OCI-LY3 (cell line): ENCODE measurements at regions not wholly inside any gene's neighbourhood (a gene's known extent, or its start where the extent isn't known, plus 50 kb on each side); places are given as distances from the start of the nearest gene placed in this dataset.

Experiments used
- H2AFZ ChIP-seq: fragments of 200-600, 300-600 bp; shearing (Covaris generic); 2 replicates; pipeline ENCODE4 v1.6.0; 2014; ENCODE audit warnings: antibody characterized with exemption, low read depth, low read length
- H3K27ac ChIP-seq: fragments of 200-600, 300-600 bp; sonication (generic); 2 replicates; pipeline ENCODE4 v1.5.1; 2014; ENCODE audit warnings: mild to moderate bottlenecking, low read length, moderate library complexity, mixed read lengths
- H3K27me3 ChIP-seq: fragments of 200-600, 300-600 bp; sonication (generic); 2 replicates; pipeline ENCODE4 v1.6.1; 2014; ENCODE audit warnings: low read depth, low read length, mixed read lengths
- H3K36me3 ChIP-seq: fragments of 200-600, 300-600 bp; sonication (generic); replicated peaks from 2 replicates; pipeline ENCODE3; 2014; ENCODE audit warnings: low read depth, low read length, mixed read lengths
- H3K4me1 ChIP-seq: fragments of 300-600, 200-600 bp; sonication (generic); 2 replicates; pipeline ENCODE4 v1.6.1; 2014; ENCODE audit warnings: low read length, mixed read lengths
- H3K4me2 ChIP-seq: fragments of 200-600, 300-600 bp; sonication (generic); 2 replicates; pipeline ENCODE4 v1.6.1; 2014; ENCODE audit warnings: low read length, mixed read lengths
- H3K4me3 ChIP-seq: fragments of 300-600, 200-600 bp; sonication (generic); 2 replicates; pipeline ENCODE4 v1.5.1; 2014; ENCODE audit warnings: antibody characterized with exemption, mild to moderate bottlenecking, low read length, moderate library complexity
- H3K79me2 ChIP-seq: fragments of 300-600, 200-600 bp; shearing (Covaris generic); 2 replicates; pipeline ENCODE4 v1.6.1; 2014; ENCODE audit warnings: mild to moderate bottlenecking, low read length, mixed read lengths
- H3K9ac ChIP-seq: fragments of 300-600, 200-600 bp; shearing (Covaris generic); 2 replicates; pipeline ENCODE4 v1.6.0; 2014; ENCODE audit warnings: mild to moderate bottlenecking, low read length, moderate library complexity
- H3K9me3 ChIP-seq: fragments of 200-600, 300-600 bp; shearing (Covaris generic); 2 replicates; pipeline ENCODE4 v1.6.1; 2014; ENCODE audit warnings: low read length, mixed read lengths; ENCODE audit not compliant: insufficient read depth
- H4K20me1 ChIP-seq: fragments of 200-600, 300-600 bp; sonication (generic); 2 replicates; pipeline ENCODE4 v1.6.1; 2016; ENCODE audit warnings: low read length, mixed read lengths; ENCODE audit not compliant: insufficient read depth
- EZH2phosphoT487 ChIP-seq: fragments of 200-600 bp; shearing (Covaris generic); IDR thresholded peaks from 2 replicates; pipeline ENCODE4 v1.6.1; 2018; ENCODE audit warnings: antibody characterized with exemption, mixed run types, low read depth
- TF ChIP-seq, protein P1 (sequence below): fragments of 200-600, 300-600 bp; sonication (generic); IDR thresholded peaks from 2 replicates; pipeline ENCODE4 v1.5.1; 2014; ENCODE audit warnings: antibody characterized with exemption, low read length, low read depth

DNA sequence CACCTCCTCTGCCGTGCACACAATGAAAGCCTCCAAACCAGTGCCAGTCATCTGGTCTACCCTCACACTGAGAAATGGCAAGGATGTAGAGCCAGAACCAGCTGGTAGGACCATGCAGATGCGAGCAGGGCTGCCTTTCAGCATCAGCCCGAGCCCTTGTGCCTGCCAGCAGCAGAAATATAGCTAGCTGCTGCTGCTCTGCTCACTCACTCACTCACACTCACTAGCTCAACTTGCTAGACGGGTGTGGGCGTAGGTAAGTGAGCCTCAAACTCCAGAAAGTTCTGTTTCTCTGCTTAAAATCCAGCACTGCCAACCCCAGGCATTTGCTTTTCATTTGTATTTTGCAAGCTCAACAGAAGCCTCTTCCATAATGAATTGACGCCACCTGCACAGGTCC, 114.0 kb downstream of the DRD1 start:
- H4K20me1 ChIP-seq = no peaks in the 10 kb centered on the region
- H3K79me2 ChIP-seq = no peaks in the 10 kb centered on the region

GRCh38 chr5:175328687-175329086, 115.3 kb downstream of the DRD1 start:
- no peaks in the 10 kb centered on the region for H3K9me3 ChIP-seq
- no peak overlapping the region for H3K4me3 ChIP-seq
- TF ChIP-seq, protein P1, sequence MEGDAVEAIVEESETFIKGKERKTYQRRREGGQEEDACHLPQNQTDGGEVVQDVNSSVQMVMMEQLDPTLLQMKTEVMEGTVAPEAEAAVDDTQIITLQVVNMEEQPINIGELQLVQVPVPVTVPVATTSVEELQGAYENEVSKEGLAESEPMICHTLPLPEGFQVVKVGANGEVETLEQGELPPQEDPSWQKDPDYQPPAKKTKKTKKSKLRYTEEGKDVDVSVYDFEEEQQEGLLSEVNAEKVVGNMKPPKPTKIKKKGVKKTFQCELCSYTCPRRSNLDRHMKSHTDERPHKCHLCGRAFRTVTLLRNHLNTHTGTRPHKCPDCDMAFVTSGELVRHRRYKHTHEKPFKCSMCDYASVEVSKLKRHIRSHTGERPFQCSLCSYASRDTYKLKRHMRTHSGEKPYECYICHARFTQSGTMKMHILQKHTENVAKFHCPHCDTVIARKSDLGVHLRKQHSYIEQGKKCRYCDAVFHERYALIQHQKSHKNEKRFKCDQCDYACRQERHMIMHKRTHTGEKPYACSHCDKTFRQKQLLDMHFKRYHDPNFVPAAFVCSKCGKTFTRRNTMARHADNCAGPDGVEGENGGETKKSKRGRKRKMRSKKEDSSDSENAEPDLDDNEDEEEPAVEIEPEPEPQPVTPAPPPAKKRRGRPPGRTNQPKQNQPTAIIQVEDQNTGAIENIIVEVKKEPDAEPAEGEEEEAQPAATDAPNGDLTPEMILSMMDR = no peak
- no peak for TF ChIP-seq EZH2phosphoT487
- H2AFZ ChIP-seq = no peak overlapping the region
- no peaks in the 10 kb centered on the region for H4K20me1 ChIP-seq
- H3K4me1 ChIP-seq = no peaks in the 10 kb centered on the region
- H3K79me2 ChIP-seq = no peaks in the 10 kb centered on the region
- H3K27me3 ChIP-seq = no peaks in the 10 kb centered on the region
- H3K27ac ChIP-seq = no peak overlapping the region
- H3K36me3 ChIP-seq = no peaks in the 10 kb centered on the region
- H3K4me2 ChIP-seq = no peak overlapping the region
- no peak overlapping the region for H3K9ac ChIP-seq

More for the DNA sequence above, 114.0 kb downstream of the DRD1 start:
- Histone ChIP-seq H3K27ac (no peak overlapping the region), H3K4me1 (no peaks in the 10 kb centered on the region), H3K9ac (no peak overlapping the region), H3K9me3 (no peaks in the 10 kb centered on the region), H3K4me3 (no peak overlapping the region), H3K36me3 (no peaks in the 10 kb centered on the region), H3K4me2 (no peak overlapping the region), H3K27me3 (no peaks in the 10 kb centered on the region), H2AFZ (no peak overlapping the region)
- TF ChIP-seq EZH2phosphoT487 = no peak
- TF ChIP-seq, protein P1 = no peak

GRCh38 chr5:175328176-175328575, 115.8 kb downstream of the DRD1 start:
- no peaks in the 10 kb centered on the region for H3K9me3 ChIP-seq
- no peaks in the 10 kb centered on the region for H3K36me3 ChIP-seq
- H3K27ac ChIP-seq = no peak overlapping the region
- no peak overlapping the region for H3K9ac ChIP-seq
- H4K20me1 ChIP-seq = no peaks in the 10 kb centered on the region
- H3K4me3 ChIP-seq = no peak overlapping the region
- TF ChIP-seq, protein P1 = no peak
- H3K79me2 ChIP-seq = no peaks in the 10 kb centered on the region
- H3K4me2 ChIP-seq = no peak overlapping the region
- no peak overlapping the region for H2AFZ ChIP-seq
- no peaks in the 10 kb centered on the region for H3K27me3 ChIP-seq
- H3K4me1 ChIP-seq = no peaks in the 10 kb centered on the region

DNA sequence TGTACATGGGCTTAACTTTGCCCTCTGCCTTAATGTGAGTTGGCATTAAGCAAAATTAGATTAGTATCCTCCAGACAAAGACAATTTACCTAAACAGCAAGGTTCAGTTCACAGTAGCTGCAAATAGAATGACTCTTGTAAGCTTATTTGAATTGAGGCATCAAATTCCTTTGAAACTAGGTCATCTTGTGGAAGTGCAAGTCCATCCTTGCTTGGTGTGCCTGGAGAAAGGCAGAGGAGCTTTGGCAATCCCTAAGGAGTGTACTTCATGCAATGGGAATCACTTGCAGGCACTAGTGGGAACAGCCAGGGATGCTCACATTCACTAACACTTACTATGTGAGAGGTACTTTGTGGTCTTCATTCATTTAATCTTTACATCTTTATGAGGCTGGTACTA, 118.3 kb downstream of the DRD1 start:
- Histone ChIP-seq H3K27me3 (no peaks in the 10 kb centered on the region), H3K36me3 (no peaks in the 10 kb centered on the region), H3K27ac (no peak overlapping the region), H3K9ac (no peak overlapping the region), H2AFZ (no peak overlapping the region), H4K20me1 (no peaks in the 10 kb centered on the region), H3K79me2 (no peaks in the 10 kb centered on the region), H3K9me3 (no peaks in the 10 kb centered on the region), H3K4me1 (no peaks in the 10 kb centered on the region), H3K4me3 (no peak overlapping the region), H3K4me2 (no peak overlapping the region)
- no peak for TF ChIP-seq EZH2phosphoT487
- TF ChIP-seq, protein P1 = no peak
